IPS-20b (cell line): ENCODE measurements at regions not wholly inside any gene's neighbourhood (a gene's known extent, or its start where the extent isn't known, plus 50 kb on each side); places are given as distances from the start of the nearest gene placed in this dataset.

ENCODE experiments used
- H3K27ac ChIP-seq: one replicate; pipeline ENCODE4 v1.5.1; 2013; ENCODE audit warnings: low read length
- H3K27me3 ChIP-seq: 2 replicates; pipeline ENCODE4 v1.6.1; 2013; ENCODE audit warnings: mild to moderate bottlenecking, low read length, inconsistent platforms; ENCODE audit not compliant: insufficient read depth
- H3K36me3 ChIP-seq: 2 replicates; pipeline ENCODE4 v1.6.1; 2013; ENCODE audit warnings: low read depth, mild to moderate bottlenecking, inconsistent platforms, low read length, moderate library complexity; ENCODE audit not compliant: insufficient read depth
- H3K4me1 ChIP-seq: 2 replicates; pipeline ENCODE4 v1.6.1; 2013; ENCODE audit warnings: mild to moderate bottlenecking, control low read depth, inconsistent platforms, low read length, moderate library complexity; ENCODE audit not compliant: insufficient read depth
- H3K4me3 ChIP-seq: 2 replicates; pipeline ENCODE4 v1.5.1; 2013; ENCODE audit warnings: mild to moderate bottlenecking, low read length, inconsistent platforms
- H3K9ac ChIP-seq: 2 replicates; pipeline ENCODE4 v1.6.1; 2013; ENCODE audit warnings: low read depth, mild to moderate bottlenecking, inconsistent platforms, low read length, moderate library complexity
- H3K9me3 ChIP-seq: 2 replicates; pipeline ENCODE4 v1.6.1; 2013; ENCODE audit warnings: mild to moderate bottlenecking, low read depth, low read length, inconsistent platforms; ENCODE audit not compliant: insufficient read depth

DNA sequence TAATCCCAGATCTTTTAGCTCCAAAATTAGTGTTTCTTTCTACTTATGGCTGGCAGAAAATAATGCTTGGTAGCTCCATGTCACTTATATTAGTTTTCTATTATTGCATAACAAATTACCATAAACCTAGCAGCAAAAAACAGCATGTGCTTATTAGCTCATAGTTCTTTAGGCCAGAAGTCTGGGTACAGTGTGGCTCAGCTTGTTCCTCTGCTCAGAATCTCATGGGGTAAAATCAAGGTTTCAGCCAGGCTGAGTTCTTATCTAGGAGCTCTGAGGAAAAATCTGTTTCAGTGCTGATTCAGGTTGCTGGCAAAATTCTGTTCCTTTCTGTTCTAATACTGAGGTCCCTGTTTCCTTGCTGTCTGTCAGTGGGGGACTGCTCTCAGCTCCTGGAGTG is 101.1 kb downstream of the CT47B1 start:
- no peak overlapping the region for H3K4me3 ChIP-seq
- H3K9me3 ChIP-seq = no peaks in the 10 kb centered on the region
- no peak overlapping the region for H3K27ac ChIP-seq
- H3K9ac ChIP-seq = no peak overlapping the region
- H3K27me3 ChIP-seq = no peaks in the 10 kb centered on the region
- H3K4me1 ChIP-seq = no peaks in the 10 kb centered on the region
- H3K36me3 ChIP-seq = no peaks in the 10 kb centered on the region

DNA sequence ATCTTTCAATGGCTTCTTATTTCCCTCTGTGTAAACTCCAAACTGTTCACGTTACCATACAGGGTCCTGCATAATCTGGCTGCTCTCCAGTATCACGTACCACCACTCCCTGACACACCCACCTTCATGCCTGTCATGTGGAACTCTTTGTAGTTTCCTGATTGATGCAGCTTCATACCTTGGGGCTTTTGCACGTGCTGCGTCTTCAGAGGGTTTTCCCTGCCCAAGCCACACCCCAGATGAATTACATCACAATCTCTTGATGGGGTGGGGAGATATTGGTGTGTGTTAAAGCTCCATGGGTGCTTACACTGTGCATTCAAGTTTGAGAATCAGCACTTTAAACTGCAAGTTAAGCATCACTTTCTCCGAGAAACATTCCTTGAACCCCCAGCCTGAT is 101.9 kb downstream of the CT47B1 start:
- Histone ChIP-seq H3K9me3 (no peaks in the 10 kb centered on the region), H3K27me3 (no peaks in the 10 kb centered on the region), H3K4me1 (no peaks in the 10 kb centered on the region), H3K9ac (no peak overlapping the region), H3K27ac (no peak overlapping the region), H3K4me3 (no peak overlapping the region), H3K36me3 (no peaks in the 10 kb centered on the region)

DNA sequence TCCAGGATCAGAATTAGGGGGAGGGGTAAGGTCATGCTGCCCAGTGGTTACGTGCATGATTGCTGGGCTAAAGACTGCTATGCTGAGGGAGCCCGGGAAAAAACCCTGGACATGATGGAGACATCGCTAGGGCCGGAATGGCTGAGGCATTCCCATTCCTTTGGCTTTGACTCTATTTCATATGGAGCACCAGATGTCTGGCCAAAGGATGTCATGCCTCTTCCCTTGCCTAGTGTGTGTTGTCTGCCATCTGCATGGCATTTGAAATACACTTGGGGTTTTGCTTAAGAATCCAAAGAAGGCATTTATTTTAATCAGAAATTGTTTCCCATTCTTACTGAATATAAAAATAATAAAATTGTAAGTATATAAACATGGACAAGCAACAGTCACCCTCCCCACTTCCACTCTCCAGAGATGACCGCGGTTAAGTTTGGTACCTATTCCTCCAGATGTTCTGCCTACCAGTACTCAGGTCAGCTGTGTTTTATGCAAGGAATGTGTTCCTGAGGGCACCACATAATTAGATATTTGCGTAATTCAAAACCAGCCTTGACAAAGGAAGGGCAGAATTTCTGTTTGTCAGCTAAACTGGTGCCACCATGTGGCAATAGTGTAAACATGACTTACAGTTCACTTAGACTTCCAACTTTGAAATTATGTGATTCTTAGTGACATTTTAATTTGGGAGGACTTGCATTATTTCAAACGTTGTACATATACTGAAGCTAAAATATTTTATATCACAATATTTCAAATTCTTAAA is 105.9 kb downstream of the CT47B1 start:
- Histone ChIP-seq H3K4me3 (no peak overlapping the region), H3K9me3 (no peaks in the 10 kb centered on the region), H3K27ac (no peak overlapping the region), H3K4me1 (no peaks in the 10 kb centered on the region), H3K9ac (no peak overlapping the region), H3K27me3 (no peaks in the 10 kb centered on the region), H3K36me3 (no peaks in the 10 kb centered on the region)

DNA sequence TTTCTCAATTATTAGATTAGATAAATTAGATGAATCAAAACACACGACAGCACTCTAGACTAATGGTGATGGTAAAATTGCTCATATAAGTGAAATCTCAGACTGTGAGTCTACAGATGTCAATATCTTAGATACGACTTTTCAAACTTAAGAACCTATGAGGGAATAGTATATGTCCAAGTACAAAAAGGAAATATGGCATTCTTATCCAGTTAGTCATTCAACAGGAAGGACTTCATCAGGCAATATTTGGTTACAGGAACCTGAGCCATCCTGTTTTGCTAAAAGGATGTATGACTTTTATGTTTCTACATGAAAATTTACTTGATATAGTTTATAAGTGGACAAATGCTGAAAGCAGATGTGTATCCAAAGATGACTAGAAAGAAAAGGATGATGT is 107.0 kb downstream of the CT47B1 start:
- H3K27ac ChIP-seq = no peak overlapping the region
- H3K9ac ChIP-seq = no peak overlapping the region
- H3K4me1 ChIP-seq = no peaks in the 10 kb centered on the region
- H3K4me3 ChIP-seq = no peak overlapping the region
- no peaks in the 10 kb centered on the region for H3K9me3 ChIP-seq
- no peaks in the 10 kb centered on the region for H3K27me3 ChIP-seq
- no peaks in the 10 kb centered on the region for H3K36me3 ChIP-seq

DNA sequence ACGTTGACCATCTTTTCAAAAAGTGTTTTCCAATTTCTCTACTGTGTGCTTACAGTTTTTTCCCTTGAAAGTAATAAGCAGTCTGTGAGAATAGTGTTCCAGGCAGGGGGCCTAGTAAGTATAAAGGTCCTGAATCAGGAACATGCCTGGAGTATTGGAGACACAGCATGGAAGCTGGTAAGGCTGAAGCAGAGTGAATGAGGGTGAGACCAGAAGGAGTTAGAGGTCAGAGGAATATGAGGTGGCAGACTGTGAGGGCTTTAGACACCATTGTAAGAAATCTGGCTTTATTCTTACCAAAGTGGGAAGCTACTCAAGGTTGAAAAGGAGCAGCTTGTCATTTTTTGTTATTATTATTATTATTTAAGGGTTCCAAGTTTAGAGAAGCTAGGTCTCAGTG is 107.4 kb downstream of the CT47B1 start:
- Histone ChIP-seq H3K9ac (no peak overlapping the region), H3K27ac (no peak overlapping the region), H3K4me1 (no peaks in the 10 kb centered on the region), H3K9me3 (no peaks in the 10 kb centered on the region), H3K36me3 (no peaks in the 10 kb centered on the region), H3K27me3 (no peaks in the 10 kb centered on the region), H3K4me3 (no peak overlapping the region)

DNA sequence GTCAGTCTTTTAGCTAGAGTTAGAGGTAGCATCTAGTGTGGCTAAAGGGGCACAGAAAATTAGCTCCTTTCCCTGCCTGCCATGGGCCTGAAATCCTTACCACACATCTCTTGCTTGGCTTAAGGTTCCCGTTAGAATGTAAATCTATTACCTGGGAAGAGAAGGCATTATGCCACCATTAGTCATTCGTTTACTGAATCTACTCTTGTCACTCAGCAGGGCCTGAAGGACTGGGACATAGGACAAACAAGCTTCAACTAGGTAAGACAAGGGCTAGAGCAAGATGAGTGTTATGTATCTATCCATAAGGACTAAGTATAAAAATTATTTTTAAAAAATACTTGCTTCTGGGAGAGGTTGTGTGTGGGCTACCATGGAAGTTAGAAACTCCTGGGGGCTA is 112.4 kb downstream of the CT47B1 start:
- H3K27ac ChIP-seq = no peak overlapping the region
- H3K4me1 ChIP-seq = no peaks in the 10 kb centered on the region
- no peaks in the 10 kb centered on the region for H3K36me3 ChIP-seq
- no peaks in the 10 kb centered on the region for H3K9me3 ChIP-seq
- no peak overlapping the region for H3K4me3 ChIP-seq
- H3K9ac ChIP-seq = no peak overlapping the region
- no peaks in the 10 kb centered on the region for H3K27me3 ChIP-seq

DNA sequence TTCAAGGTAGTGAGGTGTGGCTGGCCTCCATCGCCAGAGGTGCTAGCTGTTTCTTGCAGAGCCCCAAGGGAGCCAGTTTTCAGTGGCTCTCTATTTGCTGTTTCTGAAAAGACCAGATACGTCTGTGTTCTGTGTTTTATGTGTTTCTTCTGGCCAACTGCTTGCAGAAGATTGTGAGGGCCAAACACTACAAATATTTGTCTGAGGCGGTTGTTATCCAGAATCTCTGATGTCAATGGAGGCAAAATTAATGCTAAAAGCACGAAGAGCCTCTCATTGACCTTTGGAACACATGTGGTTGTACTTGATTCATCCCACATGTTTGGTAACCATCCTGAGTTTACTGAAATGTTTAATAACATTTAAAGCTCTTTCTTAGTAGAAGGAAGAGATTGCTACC is 113.9 kb downstream of the CT47B1 start:
- Histone ChIP-seq H3K9me3 (no peaks in the 10 kb centered on the region), H3K4me1 (no peaks in the 10 kb centered on the region), H3K4me3 (no peak overlapping the region), H3K27me3 (no peaks in the 10 kb centered on the region), H3K27ac (no peak overlapping the region), H3K36me3 (no peaks in the 10 kb centered on the region), H3K9ac (no peak overlapping the region)

DNA sequence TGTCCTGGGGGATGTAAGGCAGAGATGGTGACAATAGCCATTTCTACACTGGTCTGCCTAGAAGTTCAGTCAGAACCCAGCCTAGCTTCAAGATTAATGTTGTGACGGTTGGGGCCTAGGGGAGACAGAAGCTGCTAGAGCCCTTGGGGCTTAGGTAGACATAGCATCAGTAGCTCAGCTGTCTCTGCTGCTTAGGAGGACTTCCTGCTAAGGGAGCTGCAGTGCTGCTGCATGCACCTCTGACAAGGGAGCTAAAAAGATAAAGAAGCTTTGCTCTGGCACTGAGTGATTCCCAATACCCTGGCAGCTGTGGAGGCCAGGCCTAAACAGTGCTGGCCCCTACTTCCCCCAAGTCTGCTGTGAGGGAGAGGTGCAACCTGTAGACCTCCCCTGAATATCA is 116.0 kb downstream of the CT47B1 start:
- Histone ChIP-seq H3K9ac (no peak overlapping the region), H3K27me3 (no peaks in the 10 kb centered on the region), H3K4me3 (no peak overlapping the region), H3K4me1 (no peaks in the 10 kb centered on the region), H3K9me3 (no peaks in the 10 kb centered on the region), H3K27ac (no peak overlapping the region), H3K36me3 (no peaks in the 10 kb centered on the region)

DNA sequence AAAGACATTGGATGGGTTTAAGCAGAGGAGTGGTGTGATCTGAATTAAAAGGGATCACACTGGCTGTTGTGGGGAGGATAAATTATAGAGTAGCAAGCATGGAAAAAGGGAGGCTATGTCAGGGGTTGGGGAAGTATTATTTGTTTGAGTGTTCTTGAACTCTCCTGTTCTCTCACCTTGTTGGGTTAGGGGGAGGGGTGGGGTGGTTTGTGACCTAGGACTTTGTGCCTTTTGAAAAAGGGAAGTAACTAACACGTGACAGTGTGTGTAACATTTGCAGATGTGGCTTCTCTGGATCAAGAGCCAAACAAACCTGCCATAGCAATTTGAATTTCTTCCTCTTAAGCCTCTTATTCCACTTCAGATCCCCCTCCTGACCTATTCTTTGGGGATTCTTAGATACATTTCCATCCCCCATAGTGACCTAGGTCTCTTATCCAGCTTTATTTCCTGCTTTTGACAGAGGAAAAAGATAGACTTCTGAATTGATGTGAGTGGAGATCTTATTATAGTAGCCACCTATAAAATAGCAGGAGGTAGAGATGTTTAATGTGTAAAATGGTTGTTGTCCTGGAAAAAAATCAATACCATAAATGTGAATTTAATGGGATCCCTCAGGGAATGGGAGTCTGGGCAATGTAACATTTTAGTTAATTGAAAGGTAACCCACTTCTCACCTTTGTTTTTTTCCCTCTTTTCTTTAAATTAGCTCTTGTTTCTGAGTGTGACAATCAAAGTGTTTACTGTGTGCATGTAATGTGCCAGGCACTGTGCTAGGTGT is 120.4 kb downstream of the CT47B1 start:
- Histone ChIP-seq H3K4me3 (no peak overlapping the region), H3K9ac (no peak overlapping the region), H3K9me3 (no peaks in the 10 kb centered on the region), H3K27me3 (no peaks in the 10 kb centered on the region), H3K36me3 (no peaks in the 10 kb centered on the region), H3K4me1 (no peaks in the 10 kb centered on the region), H3K27ac (no peak overlapping the region)

DNA sequence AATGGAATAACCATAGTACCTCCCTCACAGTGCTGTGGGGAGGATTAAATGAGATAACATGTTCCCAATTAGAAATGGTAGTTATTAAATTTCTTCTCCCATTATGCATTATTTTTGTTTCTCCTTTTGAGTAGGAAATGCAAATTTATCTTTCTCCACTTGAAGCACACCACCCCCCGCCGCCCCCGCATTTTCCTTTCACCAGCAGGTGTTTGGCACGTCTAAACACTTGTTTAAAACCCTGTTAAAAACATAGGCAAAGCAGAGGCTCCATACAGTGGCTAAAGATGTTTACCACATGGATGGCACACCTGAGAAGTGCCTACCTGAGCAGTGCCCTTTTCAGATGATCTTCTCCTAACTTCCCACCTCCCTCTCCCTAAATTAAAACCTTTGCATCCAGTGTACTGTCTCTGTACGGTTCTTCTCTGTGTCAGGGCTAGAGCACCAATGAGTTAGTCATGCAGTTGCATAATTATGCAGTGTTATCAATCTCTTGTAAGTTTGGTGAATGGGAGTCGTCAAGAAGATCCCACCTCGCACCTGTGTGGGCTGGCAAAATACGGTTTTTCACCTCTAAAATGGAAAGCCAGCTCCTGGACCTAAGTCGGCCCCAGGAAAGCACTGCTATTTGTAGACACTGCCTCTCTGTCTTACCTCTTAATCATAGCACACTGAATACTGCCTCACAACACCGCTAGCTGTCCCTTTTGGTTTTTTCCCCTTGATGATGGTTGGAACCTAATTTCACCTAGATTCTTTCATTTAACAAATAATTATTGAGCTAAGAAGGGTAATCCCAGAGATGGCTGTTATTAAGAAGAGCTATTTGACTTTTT is 122.0 kb downstream of the CT47B1 start:
- Histone ChIP-seq H3K27ac (no peak overlapping the region), H3K9me3 (no peaks in the 10 kb centered on the region), H3K27me3 (no peaks in the 10 kb centered on the region), H3K9ac (no peak overlapping the region), H3K4me3 (no peak overlapping the region), H3K4me1 (no peaks in the 10 kb centered on the region), H3K36me3 (no peaks in the 10 kb centered on the region)

DNA sequence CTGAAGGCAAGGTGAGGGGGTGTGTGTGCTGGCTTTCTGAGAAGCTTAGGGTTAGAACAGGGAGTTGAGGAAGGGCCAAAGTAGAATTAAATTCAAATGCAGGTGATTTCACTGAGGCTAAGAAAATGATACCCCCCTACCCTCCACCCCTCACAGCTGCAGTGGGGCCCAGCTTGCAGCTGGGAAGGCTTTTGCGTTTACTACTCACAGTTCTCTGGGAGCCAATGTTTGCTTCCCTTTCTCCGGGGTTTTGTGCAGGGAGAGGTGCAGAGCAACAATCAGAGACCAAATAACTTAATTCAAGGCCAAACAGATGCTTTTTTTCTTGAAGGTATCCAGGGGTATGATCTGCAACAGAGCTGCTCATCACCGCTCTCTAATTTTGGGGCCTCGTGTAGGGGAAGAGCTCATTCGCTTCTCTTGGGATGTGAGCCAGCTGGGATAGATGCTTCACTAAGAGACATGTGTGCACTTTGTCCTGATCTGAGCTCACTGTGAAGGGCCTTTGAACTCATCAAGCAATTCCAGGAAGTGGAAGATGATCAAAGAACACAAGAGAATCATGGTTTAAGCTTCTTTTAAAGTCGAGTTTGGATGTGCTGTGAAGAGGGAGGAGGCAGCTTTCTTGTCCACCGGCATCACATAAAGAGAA is 122.7 kb upstream of the C1GALT1C1 start:
- no peaks in the 10 kb centered on the region for H3K4me1 ChIP-seq
- no peak overlapping the region for H3K4me3 ChIP-seq
- H3K9me3 ChIP-seq = no peaks in the 10 kb centered on the region
- no peaks in the 10 kb centered on the region for H3K36me3 ChIP-seq
- H3K27me3 ChIP-seq = no peaks in the 10 kb centered on the region
- H3K9ac ChIP-seq = no peak overlapping the region
- H3K27ac ChIP-seq = no peak overlapping the region
